ENCODE measurements at regions not wholly inside any gene's neighbourhood (a gene's known extent, or its start where the extent isn't known, plus 50 kb on each side); places are given as distances from the start of the nearest gene placed in this dataset.

GRCh38 chr6:120675886-120676285, 658.4 kb downstream of the TBC1D32 start:
- TF ChIP-seq ZNF384 (IDR thresholded peaks at IDR 0.05; ENCODE audit: low read depth, low read length): no peak
- TF ChIP-seq TCF7 (IDR thresholded peaks at IDR 0.05; ENCODE audit: borderline replicate concordance): no peak
- TF ChIP-seq EZH2 (IDR thresholded peaks at IDR 0.05; ENCODE audit: borderline replicate concordance, low read depth, low read length): no peak
- no peak for TF ChIP-seq E4F1 (CRISPR knock-in tag; IDR thresholded peaks at IDR 0.05; ENCODE audit: borderline replicate concordance)
- no peak for TF ChIP-seq POLR2A (conservative IDR thresholded peaks at IDR 0.05)
- TF ChIP-seq SPI1 (IDR thresholded peaks at IDR 0.05; ENCODE audit: borderline replicate concordance, low read depth, low read length): no peak
- TF ChIP-seq ATF1 (CRISPR knock-in tag; IDR thresholded peaks at IDR 0.05): no peak
- no peak for TF ChIP-seq ATF1 (tag; IDR thresholded peaks at IDR 0.05)
